ENCODE measurements at regions not wholly inside any gene's neighbourhood (a gene's known extent, or its start where the extent isn't known, plus 50 kb on each side); places are given as distances from the start of the nearest gene placed in this dataset.

GRCh38 chr5:7955476-7955875 is 86.5 kb downstream of the MTRR start:
- Histone ChIP-seq H3K4me3 (no peak overlapping the region), H3K9me3 (ENCODE audit: low read depth) (no peaks in the 10 kb centered on the region), H3K9me2 (replicated peaks; ENCODE audit: insufficient read depth) (no peaks in the 10 kb centered on the region), H4K20me1 (ENCODE audit: insufficient read depth, poor library complexity, severe bottlenecking) (no peaks in the 10 kb centered on the region), H3K79me2 (no peaks in the 10 kb centered on the region), H3K4me2 (no peak overlapping the region), H3K27me3 (no peaks in the 10 kb centered on the region), H3K4me1 (ENCODE audit: insufficient read depth) (no peaks in the 10 kb centered on the region), H2AFZ (no peak overlapping the region), H3K36me3 (replicated peaks; ENCODE audit: insufficient read depth, low read depth) (no peaks in the 10 kb centered on the region), H3K27ac (no peak overlapping the region)
- no peak for DNase-seq (ENCODE audit: low spot score)
- 88% methylated on average over 4 of the region's 4 CpGs for WGBS (ENCODE audit: low lambda C conversion rate, missing lambda C conversion rate)
- no peak for TF ChIP-seq EZH2 (IDR thresholded peaks at IDR 0.05; ENCODE audit: borderline replicate concordance)
- no peak for TF ChIP-seq EZH2phosphoT487 (IDR thresholded peaks at IDR 0.05; ENCODE audit: low read depth, severe bottlenecking, unreplicated experiment)
- TF ChIP-seq CTCF (IDR thresholded peaks at IDR 0.05; ENCODE audit: poor library complexity), result no peak

- H3K4me1 ChIP-seq (ENCODE audit: insufficient read depth), result no peaks in the 10 kb centered on the region
- 83% methylated on average over 4 of the region's 4 CpGs for WGBS (ENCODE audit: low lambda C conversion rate, missing lambda C conversion rate)
Measured at GRCh38 chr5:7957329-7957728, 88.4 kb downstream of the MTRR start.

GRCh38 chr5:7960142-7960541 is 91.2 kb downstream of the MTRR start:
- Histone ChIP-seq H3K9me3 (ENCODE audit: low read depth) (no peaks in the 10 kb centered on the region), H3K27ac (no peak overlapping the region), H2AFZ (no peak overlapping the region), H3K27me3 (no peaks in the 10 kb centered on the region), H4K20me1 (ENCODE audit: insufficient read depth, poor library complexity, severe bottlenecking) (no peaks in the 10 kb centered on the region), H3K79me2 (no peaks in the 10 kb centered on the region), H3K4me2 (no peak overlapping the region), H3K36me3 (replicated peaks; ENCODE audit: insufficient read depth, low read depth) (no peaks in the 10 kb centered on the region), H3K4me3 (no peak overlapping the region), H3K4me1 (ENCODE audit: insufficient read depth) (no peaks in the 10 kb centered on the region), H3K9me2 (replicated peaks; ENCODE audit: insufficient read depth) (no peaks in the 10 kb centered on the region)
- TF ChIP-seq EZH2phosphoT487 (IDR thresholded peaks at IDR 0.05; ENCODE audit: low read depth, severe bottlenecking, unreplicated experiment), result no peak
- no peak for TF ChIP-seq CTCF (IDR thresholded peaks at IDR 0.05; ENCODE audit: poor library complexity)
- no peak for TF ChIP-seq EZH2 (IDR thresholded peaks at IDR 0.05; ENCODE audit: borderline replicate concordance)
- 92% methylated on average over 7 of the region's 7 CpGs for WGBS (ENCODE audit: low lambda C conversion rate, missing lambda C conversion rate)
- DNase-seq (ENCODE audit: low spot score), result no peak

More at GRCh38 chr5:7957329-7957728, 88.4 kb downstream of the MTRR start:
- no peak overlapping the region for H3K27ac ChIP-seq
- H2AFZ ChIP-seq, result no peak overlapping the region
- no peak overlapping the region for H3K4me3 ChIP-seq
- DNase-seq (ENCODE audit: low spot score), result no peak
- H3K9me3 ChIP-seq (ENCODE audit: low read depth), result no peaks in the 10 kb centered on the region
- H4K20me1 ChIP-seq (ENCODE audit: insufficient read depth, poor library complexity, severe bottlenecking), result no peaks in the 10 kb centered on the region
- H3K36me3 ChIP-seq (replicated peaks; ENCODE audit: insufficient read depth, low read depth), result no peaks in the 10 kb centered on the region
- no peaks in the 10 kb centered on the region for H3K9me2 ChIP-seq (replicated peaks; ENCODE audit: insufficient read depth)
- TF ChIP-seq EZH2 (IDR thresholded peaks at IDR 0.05; ENCODE audit: borderline replicate concordance) (no peak), CTCF (IDR thresholded peaks at IDR 0.05; ENCODE audit: poor library complexity) (no peak), EZH2phosphoT487 (IDR thresholded peaks at IDR 0.05; ENCODE audit: low read depth, severe bottlenecking, unreplicated experiment) (no peak)
- H3K4me2 ChIP-seq, result no peak overlapping the region
- H3K79me2 ChIP-seq, result no peaks in the 10 kb centered on the region
- no peaks in the 10 kb centered on the region for H3K27me3 ChIP-seq

- no peaks in the 10 kb centered on the region for H3K79me2 ChIP-seq
- no peaks in the 10 kb centered on the region for H3K9me2 ChIP-seq (replicated peaks; ENCODE audit: insufficient read depth)
- H2AFZ ChIP-seq, result no peak overlapping the region
- no peak for DNase-seq (ENCODE audit: low spot score)
- H4K20me1 ChIP-seq (ENCODE audit: insufficient read depth, poor library complexity, severe bottlenecking), result no peaks in the 10 kb centered on the region
- H3K4me2 ChIP-seq, result no peak overlapping the region
- H3K36me3 ChIP-seq (replicated peaks; ENCODE audit: insufficient read depth, low read depth), result no peaks in the 10 kb centered on the region
- H3K9me3 ChIP-seq (ENCODE audit: low read depth), result no peaks in the 10 kb centered on the region
- no peaks in the 10 kb centered on the region for H3K27me3 ChIP-seq
- TF ChIP-seq EZH2 (IDR thresholded peaks at IDR 0.05; ENCODE audit: borderline replicate concordance) (no peak), EZH2phosphoT487 (IDR thresholded peaks at IDR 0.05; ENCODE audit: low read depth, severe bottlenecking, unreplicated experiment) (no peak), CTCF (IDR thresholded peaks at IDR 0.05; ENCODE audit: poor library complexity) (no peak)
- no peak overlapping the region for H3K4me3 ChIP-seq
- 75% methylated on average over 6 of the region's 6 CpGs for WGBS (ENCODE audit: low lambda C conversion rate, missing lambda C conversion rate)
- H3K27ac ChIP-seq, result no peak overlapping the region
- H3K4me1 ChIP-seq (ENCODE audit: insufficient read depth), result no peaks in the 10 kb centered on the region
Measured at GRCh38 chr5:7961540-7961939, 92.6 kb downstream of the MTRR start.
